ENCODE measurements at regions not wholly inside any gene's neighbourhood (a gene's known extent, or its start where the extent isn't known, plus 50 kb on each side); places are given as distances from the start of the nearest gene placed in this dataset.

GRCh38 chr3:28780480-28780879 lies 431.9 kb upstream of the AZI2 start:
- no peak overlapping the region for H3K27ac ChIP-seq
- no peak overlapping the region for H3K4me2 ChIP-seq
- H3K9ac ChIP-seq = no peak overlapping the region

DNA sequence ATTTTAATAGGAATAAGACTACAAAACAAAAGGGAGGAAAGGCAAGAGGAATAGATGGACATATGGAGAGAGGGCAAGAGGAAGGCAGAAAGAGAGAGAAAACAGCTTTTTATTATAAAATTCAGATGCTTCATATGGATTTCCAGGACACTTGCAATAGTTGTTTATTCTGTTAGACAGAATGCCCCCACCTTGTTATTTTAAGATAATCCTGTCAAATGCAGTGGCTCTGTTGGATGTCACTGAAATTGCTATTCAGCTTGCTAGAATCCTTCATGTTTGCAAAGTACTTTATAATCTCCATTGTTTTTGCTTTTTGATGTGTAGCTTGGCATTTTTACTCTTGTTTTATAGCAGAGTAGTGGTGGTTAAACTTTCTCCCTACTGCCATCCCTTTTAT lies 432.4 kb upstream of the AZI2 start:
- Histone ChIP-seq H3K27ac (no peak overlapping the region), H3K27me3 (no peaks in the 10 kb centered on the region), H3K4me2 (no peak overlapping the region), H3K36me3 (no peaks in the 10 kb centered on the region), H4K20me1 (no peaks in the 10 kb centered on the region), H3K4me1 (no peaks in the 10 kb centered on the region), H3K4me3 (no peak overlapping the region), H3K9ac (no peak overlapping the region), H3K9me3 (replicated peaks in 1 of 11) (no peaks in the 10 kb centered on the region)
- TF ChIP-seq Cebpa-rat (IDR thresholded peaks at IDR 0.05) = no peak

More at GRCh38 chr3:28780480-28780879, 431.9 kb upstream of the AZI2 start:
- TF ChIP-seq Cebpa-rat (IDR thresholded peaks at IDR 0.05) = no peak
- Histone ChIP-seq H3K9me3 (replicated peaks in 1 of 11) (no peaks in the 10 kb centered on the region), H3K4me1 (no peaks in the 10 kb centered on the region), H3K27me3 (no peaks in the 10 kb centered on the region), H3K4me3 (no peak overlapping the region), H3K36me3 (no peaks in the 10 kb centered on the region), H4K20me1 (no peaks in the 10 kb centered on the region)

DNA sequence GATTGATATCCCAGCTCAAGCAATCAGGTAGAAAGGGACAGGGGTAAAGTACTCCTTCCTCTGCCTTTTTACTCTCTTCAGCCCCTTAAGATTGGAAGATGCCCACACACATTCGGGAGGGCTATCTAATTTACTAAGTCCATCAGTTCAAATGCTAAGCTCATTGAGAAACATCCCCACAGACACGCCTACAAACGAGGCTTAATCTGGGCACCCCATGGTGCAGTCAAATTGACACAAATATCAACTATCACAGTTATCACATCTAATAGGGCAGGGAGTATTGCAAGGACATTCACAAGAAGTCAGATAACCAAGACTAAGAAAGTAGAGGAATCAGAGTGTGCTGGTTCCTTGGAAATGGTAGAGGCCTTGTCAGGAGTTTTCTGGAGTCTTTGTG lies 437.8 kb upstream of the AZI2 start:
- H3K36me3 ChIP-seq = no peaks in the 10 kb centered on the region
- no peaks in the 10 kb centered on the region for H3K27me3 ChIP-seq
- no peak for TF ChIP-seq Cebpa-rat (IDR thresholded peaks at IDR 0.05)
- H3K4me1 ChIP-seq = no peaks in the 10 kb centered on the region
- no peak overlapping the region for H3K4me3 ChIP-seq
- H3K4me2 ChIP-seq = no peak overlapping the region
- no peak overlapping the region for H3K27ac ChIP-seq
- H3K9me3 ChIP-seq (replicated peaks in 1 of 11) = no peaks in the 10 kb centered on the region
- H4K20me1 ChIP-seq = no peaks in the 10 kb centered on the region
- H3K9ac ChIP-seq = no peak overlapping the region

- Histone ChIP-seq H3K27me3 (no peaks in the 10 kb centered on the region), H4K20me1 (no peaks in the 10 kb centered on the region), H3K4me3 (no peak overlapping the region), H3K9ac (no peak overlapping the region), H3K36me3 (no peaks in the 10 kb centered on the region), H3K27ac (no peak overlapping the region), H3K4me1 (no peaks in the 10 kb centered on the region), H3K4me2 (no peak overlapping the region), H3K9me3 (replicated peaks in 1 of 11) (no peaks in the 10 kb centered on the region)
- no peak for TF ChIP-seq Cebpa-rat (IDR thresholded peaks at IDR 0.05)
Observed at GRCh38 chr3:28788571-28788970, 439.9 kb upstream of the AZI2 start.

GRCh38 chr3:28791713-28792255 lies 443.2 kb upstream of the AZI2 start:
- Histone ChIP-seq H3K4me1 (no peaks in the 10 kb centered on the region), H3K4me3 (no peak overlapping the region), H3K27ac (no peak overlapping the region), H3K4me2 (no peak overlapping the region), H3K9me3 (replicated peaks in 1 of 11) (no peaks in the 10 kb centered on the region), H3K27me3 (no peaks in the 10 kb centered on the region), H3K36me3 (no peaks in the 10 kb centered on the region), H3K9ac (no peak overlapping the region), H4K20me1 (no peaks in the 10 kb centered on the region)
- no peak for TF ChIP-seq Cebpa-rat (IDR thresholded peaks at IDR 0.05)

DNA sequence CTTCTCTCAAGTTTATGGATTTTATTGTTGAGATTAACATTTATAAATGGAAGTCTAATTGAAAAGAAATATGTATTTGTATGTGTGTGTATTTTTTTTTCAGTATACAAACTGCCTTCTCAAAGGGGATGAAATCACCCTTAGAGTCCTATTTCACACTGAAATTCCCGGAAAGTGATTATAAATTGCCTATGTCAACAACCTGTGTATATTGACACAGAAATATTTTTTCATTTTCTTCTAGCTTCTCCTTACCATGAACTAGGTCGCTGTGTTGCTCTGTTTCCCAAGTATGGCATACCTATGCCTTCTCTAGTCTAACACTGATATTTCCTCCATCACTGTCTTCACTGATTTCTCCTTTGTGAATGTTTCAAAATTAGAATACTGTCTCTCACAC lies 444.0 kb upstream of the AZI2 start:
- Histone ChIP-seq H3K4me1 (no peaks in the 10 kb centered on the region), H3K27ac (no peak overlapping the region), H3K27me3 (no peaks in the 10 kb centered on the region), H3K4me3 (no peak overlapping the region), H4K20me1 (no peaks in the 10 kb centered on the region), H3K9me3 (replicated peaks in 1 of 11) (no peaks in the 10 kb centered on the region), H3K9ac (no peak overlapping the region), H3K4me2 (no peak overlapping the region), H3K36me3 (no peaks in the 10 kb centered on the region)
- no peak for TF ChIP-seq Cebpa-rat (IDR thresholded peaks at IDR 0.05)

DNA sequence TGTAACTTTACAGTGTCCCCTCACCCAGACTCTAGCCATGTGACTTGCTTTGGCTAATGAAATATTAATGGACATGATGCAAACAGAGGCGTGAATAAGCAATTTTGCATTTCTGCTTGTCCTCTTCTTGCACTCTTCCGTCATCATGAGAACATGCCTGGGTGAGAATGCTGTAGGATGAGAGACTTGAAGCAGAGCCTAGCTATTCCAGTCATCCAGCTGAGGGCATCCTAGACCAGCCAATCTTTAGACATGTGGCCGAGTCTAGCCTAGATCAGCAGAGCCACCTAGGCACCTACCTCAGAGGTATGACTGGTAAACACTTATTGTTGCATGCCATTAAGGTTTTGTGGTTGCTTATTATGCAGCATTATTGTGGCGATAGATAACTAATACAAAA lies 450.5 kb upstream of the AZI2 start:
- no peaks in the 10 kb centered on the region for H3K36me3 ChIP-seq
- H3K9ac ChIP-seq = no peak overlapping the region
- no peaks in the 10 kb centered on the region for H4K20me1 ChIP-seq
- H3K27me3 ChIP-seq = no peaks in the 10 kb centered on the region
- H3K27ac ChIP-seq = no peak overlapping the region
- peaks cover 0 to 2% (median 0%) of the 10 kb centered on the region in 10 experiments; a peak in 1 of 20 replicates for H3K4me1 ChIP-seq
- TF ChIP-seq Cebpa-rat (IDR thresholded peaks at IDR 0.05) = no peak
- no peaks in the 10 kb centered on the region for H3K9me3 ChIP-seq (replicated peaks in 1 of 11)
- no peak overlapping the region for H3K4me2 ChIP-seq
- H3K4me3 ChIP-seq = no peak overlapping the region

DNA sequence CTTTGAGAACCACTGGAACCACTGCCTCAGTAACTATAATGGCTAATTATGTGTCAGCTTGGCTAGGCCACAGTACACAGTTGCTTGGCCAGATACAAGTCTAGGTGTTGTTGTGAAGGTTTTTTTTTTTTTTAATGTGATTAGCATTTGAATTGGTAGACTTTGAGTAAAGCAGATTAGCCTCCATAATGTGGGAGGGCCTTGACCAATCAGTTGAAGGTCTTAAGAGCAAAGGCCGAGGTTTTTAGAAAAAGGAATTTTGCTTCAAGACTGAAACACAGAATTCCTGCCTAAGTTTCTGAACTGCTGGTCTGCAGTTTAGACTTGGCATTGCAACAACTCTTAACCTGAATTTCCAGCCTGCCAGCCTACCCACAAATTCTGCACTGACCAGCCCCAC lies 451.6 kb upstream of the AZI2 start:
- Histone ChIP-seq H3K4me1 (peaks cover 0 to 6% (median 0%) of the 10 kb centered on the region in 10 experiments; a peak in 1 of 20 replicates), H3K9ac (no peak overlapping the region), H3K27ac (no peak overlapping the region), H3K4me2 (no peak overlapping the region), H4K20me1 (no peaks in the 10 kb centered on the region), H3K9me3 (replicated peaks in 1 of 11) (no peaks in the 10 kb centered on the region), H3K27me3 (no peaks in the 10 kb centered on the region), H3K4me3 (no peak overlapping the region), H3K36me3 (no peaks in the 10 kb centered on the region)
- TF ChIP-seq Cebpa-rat (IDR thresholded peaks at IDR 0.05) = no peak

- Histone ChIP-seq H3K27ac (no peak overlapping the region), H3K9ac (no peak overlapping the region), H3K4me1 (peaks cover 0 to 6% (median 0%) of the 10 kb centered on the region in 10 experiments; a peak in 1 of 20 replicates), H3K27me3 (no peaks in the 10 kb centered on the region), H3K36me3 (no peaks in the 10 kb centered on the region), H3K4me2 (no peak overlapping the region), H4K20me1 (no peaks in the 10 kb centered on the region), H3K9me3 (replicated peaks in 1 of 11) (no peaks in the 10 kb centered on the region), H3K4me3 (no peak overlapping the region)
- no peak for TF ChIP-seq Cebpa-rat (IDR thresholded peaks at IDR 0.05)
Observed at GRCh38 chr3:28808068-28808467, 459.4 kb upstream of the AZI2 start.

GRCh38 chr3:28816017-28816416 lies 464.9 kb upstream of the RBMS3 start:
- H3K36me3 ChIP-seq = no peaks in the 10 kb centered on the region
- H3K9ac ChIP-seq = no peak overlapping the region

More at GRCh38 chr3:28816017-28816416, 464.9 kb upstream of the RBMS3 start:
- H3K27me3 ChIP-seq = no peaks in the 10 kb centered on the region
- no peak overlapping the region for H3K4me2 ChIP-seq
- H3K4me3 ChIP-seq = no peak overlapping the region
- TF ChIP-seq Cebpa-rat (IDR thresholded peaks at IDR 0.05) = no peak
- no peaks in the 10 kb centered on the region for H3K4me1 ChIP-seq
- no peaks in the 10 kb centered on the region for H3K9me3 ChIP-seq (replicated peaks in 1 of 11)
- no peaks in the 10 kb centered on the region for H4K20me1 ChIP-seq
- H3K27ac ChIP-seq = no peak overlapping the region
